Breast epithelium (tissue), 3 donors: ENCODE measurements at regions not wholly inside any gene's neighbourhood (a gene's known extent, or its start where the extent isn't known, plus 50 kb on each side); places are given as distances from the start of the nearest gene placed in this dataset.

Experiments
- CTCF ChIP-seq, 3 donors: fragments of 450-650 bp; IDR thresholded peaks; one replicate each; pipeline ENCODE4 v1.5.1; 2016 to 2017; ENCODE audit warnings: antibody characterized with exemption in 3 of 3, mild to moderate bottlenecking in 3 of 3, moderate library complexity in 3 of 3
- POLR2A ChIP-seq: fragments of 450-650 bp; IDR thresholded peaks from one replicate; pipeline ENCODE4 v1.6.1; 2016; ENCODE audit warnings: antibody characterized with exemption, mild to moderate bottlenecking, moderate library complexity
- POLR2AphosphoS5 ChIP-seq, 3 donors: sonication (generic); formaldehyde crosslinking; IDR thresholded peaks; one replicate each; pipeline ENCODE4 v1.6.1; 2017; ENCODE audit warnings: antibody characterized with exemption in 3 of 3

DNA sequence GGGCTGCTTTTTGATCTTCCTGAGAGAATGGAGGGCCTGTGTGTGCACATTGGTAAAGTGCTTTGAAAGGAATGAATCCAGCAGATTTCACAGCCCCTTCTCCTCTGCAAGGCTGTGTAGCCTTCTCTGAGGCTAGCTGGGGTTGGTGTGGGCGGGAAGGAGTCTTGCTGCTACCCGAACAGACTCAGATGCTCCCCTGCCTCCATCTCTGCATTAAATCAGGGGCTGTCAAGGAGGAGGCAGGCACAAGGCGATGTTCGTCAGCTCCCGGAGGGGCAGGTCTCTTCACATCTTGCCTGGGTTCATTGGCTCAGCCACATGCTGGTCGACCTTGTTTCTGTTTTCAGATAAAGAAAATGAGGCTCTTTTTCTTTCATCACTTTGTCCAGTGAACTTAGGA is 291.5 kb upstream of the SULF2 start:
- TF ChIP-seq POLR2AphosphoS5 (IDR thresholded peaks at IDR 0.05) (no peak), CTCF (IDR thresholded peaks at IDR 0.05) (no peak), POLR2A (no peak)
